SK-N-SH treated with all-trans-retinoic acid at 6 μM for 48 hours (cell line): ENCODE measurements at regions not wholly inside any gene's neighbourhood (a gene's known extent, or its start where the extent isn't known, plus 50 kb on each side); places are given as distances from the start of the nearest gene placed in this dataset.
"Not testable (repeated sequence)": the region's sequence is repeated elsewhere in the genome, so short reads cannot be mapped to it uniquely, and the experiment has no call there.

ENCODE experiments used
- ARNTL ChIP-seq: fragments of 450-650 bp; formaldehyde crosslinking; IDR thresholded peaks from 2 replicates; pipeline ENCODE4 v1.5.0; 2020; ENCODE audit warnings: low read depth, mild to moderate bottlenecking, moderate library complexity, borderline replicate concordance
- TF ChIP-seq, protein P1 (sequence below): fragments of 250-450 bp; sonication (Bioruptor Pico); IDR thresholded peaks from 2 replicates; pipeline ENCODE4 v1.8.0; 2020; ENCODE audit warnings: mild to moderate bottlenecking, moderate library complexity, borderline replicate concordance

DNA sequence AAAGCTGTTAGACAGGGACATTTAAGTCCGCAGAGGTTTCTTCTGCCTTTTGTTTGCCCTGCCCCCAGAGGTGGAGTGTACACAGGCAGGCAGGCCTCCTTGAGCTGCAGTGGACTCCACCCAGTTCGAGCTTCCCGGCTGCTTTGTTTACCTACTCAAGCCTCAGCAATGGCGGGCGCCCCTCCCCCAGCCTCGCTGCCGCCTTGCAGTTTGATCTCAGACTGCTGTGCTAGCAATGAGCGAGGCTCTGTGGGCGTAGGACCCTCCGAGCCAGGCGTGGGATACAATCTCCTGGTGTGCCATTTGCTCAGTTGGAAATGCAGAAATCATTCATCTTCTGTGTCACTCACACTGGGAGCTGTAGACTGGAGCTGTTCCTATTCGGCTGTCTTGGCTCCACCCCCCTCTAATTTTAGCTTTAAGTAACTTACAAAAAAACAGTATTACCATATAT lies 171.5 kb downstream of the PLCE1 start:
- TF ChIP-seq, protein P1, sequence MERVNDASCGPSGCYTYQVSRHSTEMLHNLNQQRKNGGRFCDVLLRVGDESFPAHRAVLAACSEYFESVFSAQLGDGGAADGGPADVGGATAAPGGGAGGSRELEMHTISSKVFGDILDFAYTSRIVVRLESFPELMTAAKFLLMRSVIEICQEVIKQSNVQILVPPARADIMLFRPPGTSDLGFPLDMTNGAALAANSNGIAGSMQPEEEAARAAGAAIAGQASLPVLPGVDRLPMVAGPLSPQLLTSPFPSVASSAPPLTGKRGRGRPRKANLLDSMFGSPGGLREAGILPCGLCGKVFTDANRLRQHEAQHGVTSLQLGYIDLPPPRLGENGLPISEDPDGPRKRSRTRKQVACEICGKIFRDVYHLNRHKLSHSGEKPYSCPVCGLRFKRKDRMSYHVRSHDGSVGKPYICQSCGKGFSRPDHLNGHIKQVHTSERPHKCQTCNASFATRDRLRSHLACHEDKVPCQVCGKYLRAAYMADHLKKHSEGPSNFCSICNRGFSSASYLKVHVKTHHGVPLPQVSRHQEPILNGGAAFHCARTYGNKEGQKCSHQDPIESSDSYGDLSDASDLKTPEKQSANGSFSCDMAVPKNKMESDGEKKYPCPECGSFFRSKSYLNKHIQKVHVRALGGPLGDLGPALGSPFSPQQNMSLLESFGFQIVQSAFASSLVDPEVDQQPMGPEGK (CRISPR knock-in tag) = not testable (repeated sequence)
- TF ChIP-seq ARNTL (CRISPR knock-in tag) = not testable (repeated sequence)
